Pancreas (tissue), 10 donors: ENCODE measurements at regions not wholly inside any gene's neighbourhood (a gene's known extent, or its start where the extent isn't known, plus 50 kb on each side); places are given as distances from the start of the nearest gene placed in this dataset.

Experiments
- ATAC-seq, 4 donors: fragments of 200-7000 bp; cut with Tn5 transposase; one replicate each; pipeline versions ENCODE4 v1.8.0 to v1.9.1; 2020; ENCODE audit warnings: mild to moderate bottlenecking in 4 of 4, moderate library complexity in 4 of 4
- DNase-seq, 6 donors: peaks; one replicate each; pipeline ENCODE4 v3.0.0-alpha.2; 2020
- FAIRE-seq: peaks from 2 replicates; lab custom pipeline; 2012; peaks lifted over from hg19 to GRCh38; lab: Jason Lieb, UNC
- H3K27ac ChIP-seq, 4 donors: fragments of 200-600 bp; sonication (generic); 1 replicate in 3 of 4; 2 replicates in 1 of 4; pipeline versions ENCODE4 v1.5.0 to v1.8.0; 2020
- H3K27me3 ChIP-seq, 4 donors: fragments of 200-600 bp; one replicate each; pipeline ENCODE4 v1.8.0; 2021
- H3K36me3 ChIP-seq, 3 donors: fragments of 200-600 bp; sonication (generic) in 1 of 3; one replicate each; pipeline versions ENCODE4 v1.5.0 to v1.8.0; 2020 to 2021
- H3K4me1 ChIP-seq, 3 donors: fragments of 200-600 bp; one replicate each; pipeline ENCODE4 v1.8.0; 2021
- H3K4me3 ChIP-seq, 4 donors: fragments of 200-600 bp; sonication (generic) in 2 of 4; one replicate each; pipeline versions ENCODE4 v1.5.0 to v1.8.0; 2020 to 2021
- H3K9me3 ChIP-seq, 4 donors: fragments of 200-600 bp; one replicate each; pipeline ENCODE4 v1.8.0; 2021
- WGBS, 2 donors: extraction: QIAGEN DNeasy Blood & Tissue Kit; methylation state at CpG; one replicate each; pipeline ENCODE4 v1.1.7; 2013; 5-methylcytosine and 5-hydroxymethylcytosine counted together
- intact Hi-C, 3 donors: fragments of 100-400 bp; cut with DNase I; formaldehyde crosslinking; loops; one replicate each; pipeline versions ENCODE4 v1.11.1 to v1.14.2; 2022
- TF ChIP-seq, protein P1 (sequence below), 4 donors: fragments of 200-600 bp; sonication (generic) in 3 of 4; IDR thresholded peaks; one replicate each; pipeline versions ENCODE4 v1.5.0 to v1.8.0; 2021; ENCODE audit warnings: antibody characterized with exemption in 4 of 4
- donor health status: healthy with polysubstance abuse.
- donor health status: DM: no; HTN: no; CAD: no; lungs with moderate emphysema.
- donor health status: DM: no; HTN: no; CAD: no.
- donor health status: control.
- donor health status: control.
- donor health status: Bipolar disorder and iron deficiency.
- donor health status: DM: yes; HTN: yes; CAD: no.
- donor health status: DM: no; HTN: no; CAD: no.
- donor health status: DM: no; HTN: no; CAD: no.
- donor health status: DM: yes; HTN: yes; CAD: no.

DNA sequence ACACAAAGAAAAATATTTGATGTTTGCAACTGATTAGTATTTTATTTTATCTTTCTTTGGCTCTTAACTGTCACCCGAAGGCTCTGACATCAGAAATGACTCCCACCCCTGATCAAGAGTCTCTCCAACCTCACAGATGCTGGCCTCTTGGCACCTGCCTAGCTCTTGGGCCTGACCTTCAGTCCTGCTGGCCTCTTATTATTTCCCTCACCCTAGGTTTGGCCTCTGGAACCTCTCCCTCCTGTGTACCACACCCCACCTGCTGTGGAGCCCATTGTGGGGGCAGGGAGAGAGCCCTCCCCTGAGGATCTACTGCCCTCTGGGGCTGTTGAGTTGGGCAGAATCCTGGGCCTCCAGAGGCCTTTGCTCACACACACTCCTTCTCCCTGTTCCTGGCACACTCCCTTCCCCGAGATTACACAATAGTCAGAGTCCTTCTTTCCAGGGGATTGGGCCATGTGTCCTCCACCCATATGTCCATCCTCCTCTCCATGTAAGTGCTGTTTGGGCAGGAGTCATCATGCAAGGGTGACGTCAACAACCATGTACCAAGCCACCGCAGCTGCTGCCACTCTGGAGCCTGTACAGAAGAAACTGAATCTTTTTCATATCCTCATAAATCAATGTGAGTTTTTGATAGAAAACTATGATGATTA lies 124.3 kb downstream of the RASSF9 start:
- Histone ChIP-seq H3K4me3 (no peak overlapping the region), H3K27me3 (no peaks in the 10 kb centered on the region), H3K4me1 (peaks cover 0 to 11% (median 10%) of the 10 kb centered on the region in 3 donors), H3K9me3 (no peaks in the 10 kb centered on the region), H3K36me3 (no peaks in the 10 kb centered on the region), H3K27ac (no peak overlapping the region)
- DNase-seq (no peak), ATAC-seq (peak in 2 of 4 donors; percentile 30 to 45), FAIRE-seq (no peak)
- TF ChIP-seq, protein P1, sequence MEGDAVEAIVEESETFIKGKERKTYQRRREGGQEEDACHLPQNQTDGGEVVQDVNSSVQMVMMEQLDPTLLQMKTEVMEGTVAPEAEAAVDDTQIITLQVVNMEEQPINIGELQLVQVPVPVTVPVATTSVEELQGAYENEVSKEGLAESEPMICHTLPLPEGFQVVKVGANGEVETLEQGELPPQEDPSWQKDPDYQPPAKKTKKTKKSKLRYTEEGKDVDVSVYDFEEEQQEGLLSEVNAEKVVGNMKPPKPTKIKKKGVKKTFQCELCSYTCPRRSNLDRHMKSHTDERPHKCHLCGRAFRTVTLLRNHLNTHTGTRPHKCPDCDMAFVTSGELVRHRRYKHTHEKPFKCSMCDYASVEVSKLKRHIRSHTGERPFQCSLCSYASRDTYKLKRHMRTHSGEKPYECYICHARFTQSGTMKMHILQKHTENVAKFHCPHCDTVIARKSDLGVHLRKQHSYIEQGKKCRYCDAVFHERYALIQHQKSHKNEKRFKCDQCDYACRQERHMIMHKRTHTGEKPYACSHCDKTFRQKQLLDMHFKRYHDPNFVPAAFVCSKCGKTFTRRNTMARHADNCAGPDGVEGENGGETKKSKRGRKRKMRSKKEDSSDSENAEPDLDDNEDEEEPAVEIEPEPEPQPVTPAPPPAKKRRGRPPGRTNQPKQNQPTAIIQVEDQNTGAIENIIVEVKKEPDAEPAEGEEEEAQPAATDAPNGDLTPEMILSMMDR (IDR thresholded peaks at IDR 0.05), result no peak
- intact Hi-C loops, result no loop called here
- 93% methylated on average over 4 of the region's 4 CpGs for WGBS, 2 donors

DNA sequence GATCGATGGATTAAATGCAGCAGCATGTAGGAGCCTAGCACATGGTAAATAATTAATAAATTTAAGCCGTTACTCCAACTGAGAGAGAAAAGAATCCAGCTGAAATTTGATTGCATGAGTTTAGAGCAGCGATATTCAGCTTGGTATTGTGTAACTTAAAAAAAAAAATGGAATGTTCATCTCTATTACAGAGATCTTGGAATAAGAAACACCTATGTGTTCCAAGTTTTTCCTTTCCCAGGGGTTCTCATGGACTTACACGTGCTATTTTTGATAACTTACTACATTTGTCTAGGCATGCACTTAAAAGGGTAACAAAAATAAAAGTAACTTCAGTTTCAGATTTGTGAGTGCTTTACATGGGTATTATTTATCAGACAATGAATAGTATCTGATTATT lies 122.8 kb downstream of the RASSF9 start:
- Histone ChIP-seq H3K9me3 (no peaks in the 10 kb centered on the region), H3K36me3 (no peaks in the 10 kb centered on the region), H3K27me3 (no peaks in the 10 kb centered on the region), H3K27ac (no peak overlapping the region), H3K4me1 (peaks cover 0 to 11% (median 10%) of the 10 kb centered on the region in 3 donors), H3K4me3 (no peak overlapping the region)
- no peak for DNase-seq
- 5% methylated on average over 4 of the region's 4 CpGs for WGBS, 2 donors
- intact Hi-C loops, result no loop called here
- TF ChIP-seq, protein P1 (IDR thresholded peaks at IDR 0.05), result no peak
- FAIRE-seq, result no peak
- ATAC-seq, result peak; percentile 40 to 75 (median 72)

DNA sequence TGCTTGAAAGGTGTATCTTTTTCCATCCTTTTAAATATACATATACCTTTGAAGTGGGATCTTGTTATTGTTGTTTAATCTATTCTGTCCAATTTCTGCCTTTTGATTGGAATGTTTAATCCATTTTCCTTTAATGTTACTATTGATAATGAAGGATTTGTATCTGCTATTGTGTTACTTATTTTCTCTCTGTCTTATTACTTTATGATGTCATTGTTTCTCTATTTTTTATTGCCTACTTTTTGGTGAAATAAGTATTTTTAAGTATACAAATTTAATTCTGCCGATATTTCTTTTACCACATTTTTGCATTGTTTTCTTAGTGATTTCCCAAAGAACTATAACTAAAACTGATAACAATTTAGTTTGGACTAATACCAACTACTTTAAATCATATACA lies 121.8 kb downstream of the RASSF9 start:
- ATAC-seq, result no peak
- Histone ChIP-seq H3K36me3 (no peaks in the 10 kb centered on the region), H3K27ac (no peak overlapping the region), H3K9me3 (no peaks in the 10 kb centered on the region), H3K27me3 (no peaks in the 10 kb centered on the region), H3K4me1 (peaks cover 0 to 11% (median 10%) of the 10 kb centered on the region in 3 donors), H3K4me3 (no peak overlapping the region)
- DNase-seq, result no peak
- TF ChIP-seq, protein P1 (IDR thresholded peaks at IDR 0.05), result no peak
- 98 to 99% methylated on average over 1 of the region's 1 CpG for WGBS, 2 donors
- intact Hi-C loops, result no loop called here
- FAIRE-seq, result peak; percentile 26

GRCh38 chr12:85720308-85721033 lies 115.7 kb downstream of the RASSF9 start:
- TF ChIP-seq, protein P1 (IDR thresholded peaks at IDR 0.05), result no peak

GRCh38 chr12:85725991-85726390 lies 110.2 kb downstream of the RASSF9 start:
- H3K27me3 ChIP-seq, result no peaks in the 10 kb centered on the region
- no peak overlapping the region for H3K27ac ChIP-seq
- DNase-seq, result no peak
- whole genome bisulfite sequencing, 2 donors, result 92 to 93% methylated on average over 2 of the region's 2 CpGs
- no peaks in the 10 kb centered on the region for H3K36me3 ChIP-seq
- intact Hi-C loops, result no loop called here
- H3K4me1 ChIP-seq, result no peaks in the 10 kb centered on the region
- TF ChIP-seq, protein P1 (IDR thresholded peaks at IDR 0.05), result no peak
- H3K9me3 ChIP-seq, result no peaks in the 10 kb centered on the region
- no peak overlapping the region for H3K4me3 ChIP-seq
- no peak for FAIRE-seq
- ATAC-seq, result no peak

More at GRCh38 chr12:85720308-85721033, 115.7 kb downstream of the RASSF9 start:
- H3K4me3 ChIP-seq, result no peak overlapping the region
- H3K36me3 ChIP-seq, result no peaks in the 10 kb centered on the region
- WGBS, 2 donors, result 81 to 82% methylated on average over 1 of the region's 1 CpG
- FAIRE-seq, result no peak
- no peaks in the 10 kb centered on the region for H3K4me1 ChIP-seq
- DNase-seq, result no peak
- no peak for ATAC-seq
- no peaks in the 10 kb centered on the region for H3K9me3 ChIP-seq
- no peaks in the 10 kb centered on the region for H3K27me3 ChIP-seq
- intact Hi-C loops, result no loop called here
- no peak overlapping the region for H3K27ac ChIP-seq
